ENCODE measurements at regions not wholly inside any gene's neighbourhood (a gene's known extent, or its start where the extent isn't known, plus 50 kb on each side); places are given as distances from the start of the nearest gene placed in this dataset.

- DNase-seq (ENCODE audit: low read depth): no peak
- TF ChIP-seq, protein P1, sequence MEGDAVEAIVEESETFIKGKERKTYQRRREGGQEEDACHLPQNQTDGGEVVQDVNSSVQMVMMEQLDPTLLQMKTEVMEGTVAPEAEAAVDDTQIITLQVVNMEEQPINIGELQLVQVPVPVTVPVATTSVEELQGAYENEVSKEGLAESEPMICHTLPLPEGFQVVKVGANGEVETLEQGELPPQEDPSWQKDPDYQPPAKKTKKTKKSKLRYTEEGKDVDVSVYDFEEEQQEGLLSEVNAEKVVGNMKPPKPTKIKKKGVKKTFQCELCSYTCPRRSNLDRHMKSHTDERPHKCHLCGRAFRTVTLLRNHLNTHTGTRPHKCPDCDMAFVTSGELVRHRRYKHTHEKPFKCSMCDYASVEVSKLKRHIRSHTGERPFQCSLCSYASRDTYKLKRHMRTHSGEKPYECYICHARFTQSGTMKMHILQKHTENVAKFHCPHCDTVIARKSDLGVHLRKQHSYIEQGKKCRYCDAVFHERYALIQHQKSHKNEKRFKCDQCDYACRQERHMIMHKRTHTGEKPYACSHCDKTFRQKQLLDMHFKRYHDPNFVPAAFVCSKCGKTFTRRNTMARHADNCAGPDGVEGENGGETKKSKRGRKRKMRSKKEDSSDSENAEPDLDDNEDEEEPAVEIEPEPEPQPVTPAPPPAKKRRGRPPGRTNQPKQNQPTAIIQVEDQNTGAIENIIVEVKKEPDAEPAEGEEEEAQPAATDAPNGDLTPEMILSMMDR (IDR thresholded peaks at IDR 0.05; ENCODE audit: insufficient read depth, low read depth, low read length): no peak
- Histone ChIP-seq H3K27me3 (ENCODE audit: control insufficient read depth, insufficient read depth, low read length) (no peaks in the 10 kb centered on the region), H3K36me3 (ENCODE audit: control insufficient read depth, insufficient read depth, low read length) (no peaks in the 10 kb centered on the region), H3K4me3 (ENCODE audit: low read depth, low read length) (no peak overlapping the region)
- ChIA-PET POLR2A (no interaction called here), CTCF (no interaction called here)
These were observed 382.1 kb downstream of the PDCD6IP start for GRCh38 chr3:34180532-34180931.

GRCh38 chr3:34183114-34183513, 384.7 kb downstream of the PDCD6IP start:
- H3K27me3 ChIP-seq (ENCODE audit: control insufficient read depth, insufficient read depth, low read length): no peaks in the 10 kb centered on the region
- no peaks in the 10 kb centered on the region for H3K36me3 ChIP-seq (ENCODE audit: control insufficient read depth, insufficient read depth, low read length)
- H3K4me3 ChIP-seq (ENCODE audit: low read depth, low read length): no peak overlapping the region
- DNase-seq (ENCODE audit: low read depth): no peak
- POLR2A ChIA-PET: no interaction called here
- CTCF ChIA-PET: no interaction called here
- TF ChIP-seq, protein P1 (IDR thresholded peaks at IDR 0.05; ENCODE audit: insufficient read depth, low read depth, low read length): no peak

DNA sequence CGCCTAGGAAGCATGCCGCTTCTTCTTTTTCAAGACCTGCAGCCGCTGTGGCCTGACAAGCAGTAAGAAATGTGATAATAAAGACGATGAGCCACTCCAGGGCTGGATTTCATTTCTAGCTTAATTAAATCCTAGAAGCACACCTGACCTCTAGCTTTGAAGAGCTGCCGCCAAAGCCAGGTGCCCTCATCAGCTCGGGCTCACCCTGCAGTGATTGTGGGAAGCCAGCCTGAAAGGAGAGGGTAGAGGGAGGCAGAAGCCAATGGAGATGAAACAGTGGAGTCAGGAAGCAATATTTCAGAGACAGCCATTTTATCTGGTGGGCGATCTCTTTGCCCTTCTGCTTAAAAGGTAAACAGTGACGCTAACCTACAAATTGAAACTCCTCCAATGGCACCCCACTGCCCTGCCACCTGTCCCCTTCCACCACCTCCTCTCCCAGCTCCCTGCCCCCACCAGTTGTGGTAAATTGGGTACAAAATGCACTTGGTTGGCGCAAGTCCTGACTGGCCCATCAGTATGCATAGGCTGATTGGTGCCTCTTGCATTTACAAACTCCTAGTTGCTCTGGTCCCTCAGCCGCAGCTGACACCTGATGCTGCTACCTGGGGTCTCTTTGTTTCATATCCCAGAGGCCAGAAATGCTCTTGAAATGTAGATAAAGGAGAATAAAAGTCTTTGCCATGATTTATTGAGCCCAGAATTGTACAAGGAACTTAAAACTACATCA, 385.3 kb downstream of the PDCD6IP start:
- ChIA-PET CTCF (no interaction called here), POLR2A (no interaction called here)
- Histone ChIP-seq H3K4me3 (ENCODE audit: low read depth, low read length) (no peak overlapping the region), H3K27me3 (ENCODE audit: control insufficient read depth, insufficient read depth, low read length) (no peaks in the 10 kb centered on the region), H3K36me3 (ENCODE audit: control insufficient read depth, insufficient read depth, low read length) (no peaks in the 10 kb centered on the region)
- DNase-seq (ENCODE audit: low read depth): no peak
- TF ChIP-seq, protein P1 (IDR thresholded peaks at IDR 0.05; ENCODE audit: insufficient read depth, low read depth, low read length): no peak

GRCh38 chr3:34185301-34185700, 386.9 kb downstream of the PDCD6IP start:
- no peak for DNase-seq (ENCODE audit: low read depth)
- no peaks in the 10 kb centered on the region for H3K36me3 ChIP-seq (ENCODE audit: control insufficient read depth, insufficient read depth, low read length)
- CTCF ChIA-PET: no interaction called here
- TF ChIP-seq, protein P1 (IDR thresholded peaks at IDR 0.05; ENCODE audit: insufficient read depth, low read depth, low read length): no peak
- no peak overlapping the region for H3K4me3 ChIP-seq (ENCODE audit: low read depth, low read length)
- no peaks in the 10 kb centered on the region for H3K27me3 ChIP-seq (ENCODE audit: control insufficient read depth, insufficient read depth, low read length)
- POLR2A ChIA-PET: no interaction called here

DNA sequence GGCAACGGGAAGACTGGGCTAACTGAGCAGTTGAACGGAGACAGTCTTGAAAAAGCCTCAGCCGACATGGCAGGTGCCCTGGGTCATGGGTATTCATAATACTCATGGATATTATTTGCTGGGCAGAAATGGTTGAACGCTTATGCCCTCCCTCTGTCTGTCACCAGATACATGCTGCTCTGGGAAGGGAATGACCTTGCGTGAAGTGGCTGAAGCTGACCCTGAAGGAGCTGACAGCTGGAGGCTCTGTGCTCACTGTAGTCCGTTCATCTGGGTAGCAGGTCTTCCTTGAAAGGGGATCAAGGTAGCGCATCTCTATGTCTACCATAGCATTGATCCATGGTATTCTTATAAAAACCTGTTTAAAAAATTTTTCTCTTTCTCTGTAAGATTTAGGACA, 390.7 kb downstream of the PDCD6IP start:
- ChIA-PET POLR2A (no interaction called here), CTCF (no interaction called here)
- TF ChIP-seq, protein P1 (IDR thresholded peaks at IDR 0.05; ENCODE audit: insufficient read depth, low read depth, low read length): no peak
- DNase-seq (ENCODE audit: low read depth): no peak
- no peaks in the 10 kb centered on the region for H3K36me3 ChIP-seq (ENCODE audit: control insufficient read depth, insufficient read depth, low read length)
- H3K27me3 ChIP-seq (ENCODE audit: control insufficient read depth, insufficient read depth, low read length): no peaks in the 10 kb centered on the region
- no peak overlapping the region for H3K4me3 ChIP-seq (ENCODE audit: low read depth, low read length)

Data from BJ (cell line).